M059J (cell line): ENCODE measurements at regions not wholly inside any gene's neighbourhood (a gene's known extent, or its start where the extent isn't known, plus 50 kb on each side); places are given as distances from the start of the nearest gene placed in this dataset.
A peak's percentile ranks its signal among the peaks of the same experiment; 100 is the strongest.
"Not testable (repeated sequence)": the region's sequence is repeated elsewhere in the genome, so short reads cannot be mapped to it uniquely, and the experiment has no call there.

Experiments used
- DNase-seq: peaks from one replicate; pipeline ENCODE4 v3.0.0-alpha.2; 2012; ENCODE audit warnings: low read depth

DNA sequence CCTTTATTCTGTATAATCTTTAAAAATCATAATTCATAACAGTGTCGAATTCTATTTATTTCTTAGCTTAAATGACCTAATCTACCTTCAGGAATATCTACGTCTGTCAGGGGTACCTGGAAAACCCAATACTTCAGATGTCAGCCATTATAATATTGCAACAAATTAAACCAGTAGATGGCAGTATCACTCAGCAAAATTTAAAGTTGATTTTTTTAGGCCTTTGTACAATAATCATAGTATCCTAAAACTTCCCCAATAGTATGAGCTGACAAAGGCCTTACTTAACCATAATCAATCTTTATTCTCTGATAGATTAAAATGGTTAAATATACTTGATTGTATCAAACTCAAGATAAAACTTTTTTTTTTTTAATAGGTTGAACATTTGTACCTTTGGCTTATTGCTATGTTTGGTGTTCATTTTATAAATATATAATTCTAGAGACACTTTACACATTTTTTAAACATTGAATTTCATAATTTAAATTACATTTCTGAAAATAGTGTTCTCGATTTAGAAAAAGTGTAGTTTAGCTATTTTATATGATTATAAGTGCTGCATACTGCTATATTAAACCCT, 830.2 kb upstream of the SPRY2 start:
- no peak for DNase-seq

DNA sequence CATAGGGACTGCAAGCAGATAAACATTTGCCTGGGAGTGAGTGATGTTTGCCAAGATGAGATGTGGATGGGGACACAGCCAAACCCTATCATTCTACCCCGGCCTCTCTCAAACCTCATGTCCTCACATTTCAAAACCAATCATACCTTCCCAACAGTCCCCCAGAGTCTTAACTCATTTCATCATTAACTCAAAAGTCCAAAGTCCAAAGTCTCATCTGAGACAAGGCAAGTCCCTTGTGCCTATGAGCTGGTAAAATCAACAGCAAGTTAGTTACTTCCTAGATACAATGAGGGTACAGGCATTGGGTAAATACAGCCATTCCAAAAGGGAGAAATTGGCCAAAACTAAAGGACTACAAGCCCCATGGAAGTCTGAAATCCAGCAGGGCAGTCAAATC, 822.9 kb upstream of the SPRY2 start:
- DNase-seq: not testable (repeated sequence)

DNA sequence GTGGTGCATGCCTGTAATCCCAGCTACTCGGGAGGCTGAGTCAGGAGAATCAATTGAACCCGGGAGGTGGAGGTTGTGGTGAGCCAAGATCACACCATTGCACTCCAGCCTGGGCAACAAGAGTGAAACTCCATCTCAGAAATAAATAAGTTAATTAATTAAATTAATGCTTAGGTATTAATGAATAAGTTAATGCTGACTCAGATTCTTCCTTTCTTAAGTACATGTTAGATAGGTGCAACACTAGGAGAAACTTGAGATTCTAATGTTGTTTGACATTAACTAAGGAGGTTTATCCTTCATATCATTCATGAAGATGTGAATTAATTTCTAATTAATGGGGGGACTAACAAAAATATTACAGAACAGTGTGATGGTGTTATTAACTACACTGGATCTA, 812.6 kb upstream of the SPRY2 start:
- no peak for DNase-seq

DNA sequence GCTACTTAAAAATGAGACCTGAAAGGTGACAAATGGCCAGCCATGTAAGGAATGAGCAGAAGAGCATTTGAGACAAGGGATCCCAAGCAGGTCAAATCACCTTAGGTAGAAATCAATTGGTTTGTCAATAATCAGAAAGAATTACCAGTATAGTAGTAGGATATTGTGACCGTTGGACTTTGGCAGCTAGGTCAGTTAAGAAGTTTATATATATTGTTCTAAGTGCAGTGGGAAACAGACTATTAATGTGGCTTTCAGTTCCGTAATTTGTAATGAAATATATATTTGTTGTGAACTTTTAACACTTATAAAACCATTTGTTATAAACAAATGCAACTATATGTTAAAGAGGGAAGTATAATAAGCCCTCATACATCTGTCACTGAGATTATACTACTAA, 807.9 kb upstream of the SPRY2 start:
- DNase-seq: no peak

DNA sequence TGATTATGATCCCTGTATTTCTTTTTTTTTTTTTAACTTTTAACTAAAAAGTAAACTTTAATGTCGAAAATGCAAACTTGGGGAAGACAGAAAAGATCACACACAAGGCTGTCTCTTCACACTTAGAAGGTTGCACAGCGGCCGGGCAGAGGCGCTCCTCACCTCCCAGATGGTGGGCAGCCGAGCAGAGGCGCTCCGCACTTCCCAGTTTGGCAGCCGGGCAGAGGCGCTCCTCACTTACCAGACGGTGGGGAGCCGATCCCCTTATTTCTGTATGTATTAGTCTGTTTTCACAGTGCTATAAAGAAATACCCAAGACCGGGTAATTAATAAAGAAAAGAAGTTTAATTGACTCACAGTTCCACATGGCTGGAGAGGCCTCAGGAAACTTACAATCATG, 805.6 kb upstream of the SPRY2 start:
- DNase-seq: not testable (repeated sequence)

DNA sequence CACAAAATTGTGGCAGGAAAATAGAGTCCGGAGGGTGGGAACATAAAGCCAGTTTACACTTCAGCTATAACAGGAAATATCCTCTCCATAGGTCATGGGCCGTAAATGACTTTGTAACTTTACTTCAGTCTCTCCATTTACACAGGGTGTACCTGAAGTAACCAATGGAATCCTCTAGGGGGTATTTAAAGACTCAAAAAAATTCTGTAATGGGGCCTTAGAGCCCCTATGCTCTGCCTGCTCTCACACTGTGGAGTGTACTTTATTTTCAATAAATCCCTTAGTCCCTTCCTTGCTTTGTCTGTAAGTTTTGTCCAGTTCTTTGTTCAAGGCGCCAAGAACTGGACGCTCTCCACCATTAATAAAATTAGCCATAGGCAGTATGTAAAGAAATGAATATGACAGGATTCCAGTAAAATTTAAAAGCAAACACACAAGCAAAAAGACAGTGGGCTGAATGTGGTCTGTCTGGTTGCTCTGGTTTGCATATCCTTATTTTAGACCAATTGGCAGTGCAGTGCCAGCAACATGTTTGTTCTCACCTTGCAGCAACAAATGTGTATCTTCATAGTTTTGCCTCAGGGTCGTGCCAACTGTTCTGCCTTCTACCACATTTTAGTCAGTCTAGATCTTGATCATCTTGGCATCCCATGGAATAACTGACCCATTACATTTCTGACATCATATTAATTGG, 801.5 kb upstream of the SPRY2 start:
- DNase-seq: no peak

DNA sequence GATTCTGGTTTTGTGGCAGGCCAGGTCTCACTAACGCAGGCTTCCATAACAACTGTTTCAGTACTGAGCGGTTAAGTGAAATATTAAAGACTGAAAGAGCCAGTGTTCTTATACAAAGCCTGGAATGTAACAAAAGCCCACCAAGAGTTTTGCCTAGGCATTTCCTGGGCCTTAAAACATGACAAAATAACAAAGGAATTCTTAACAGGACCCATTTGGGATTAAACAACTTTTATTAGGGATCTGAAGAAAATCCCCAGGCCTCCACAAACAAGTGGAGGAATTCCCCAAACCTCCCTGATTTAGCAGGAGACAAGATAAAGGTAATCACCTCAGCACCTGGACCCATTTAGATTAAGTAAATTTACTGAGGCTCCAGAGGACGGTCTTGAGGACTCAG, 799.7 kb upstream of the SPRY2 start:
- DNase-seq: no peak

DNA sequence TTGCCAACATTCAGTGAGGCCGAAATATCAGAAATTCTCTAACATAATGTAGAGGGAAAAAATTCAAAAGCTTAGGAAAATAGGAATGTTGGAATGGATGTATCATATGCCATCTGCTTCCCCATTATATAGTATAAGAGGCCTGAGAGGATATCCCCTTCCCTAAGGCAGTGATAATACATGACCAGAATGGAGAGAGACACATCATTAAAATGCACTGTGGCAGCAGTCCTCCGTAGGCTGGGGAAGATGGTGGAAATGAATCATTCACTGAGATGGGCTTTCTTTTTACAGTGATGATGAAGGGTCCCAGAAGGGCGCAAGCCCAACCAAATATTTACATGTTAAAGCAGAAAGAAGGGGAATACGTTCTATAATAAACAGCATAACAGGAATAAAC, 799.1 kb upstream of the SPRY2 start:
- no peak for DNase-seq

DNA sequence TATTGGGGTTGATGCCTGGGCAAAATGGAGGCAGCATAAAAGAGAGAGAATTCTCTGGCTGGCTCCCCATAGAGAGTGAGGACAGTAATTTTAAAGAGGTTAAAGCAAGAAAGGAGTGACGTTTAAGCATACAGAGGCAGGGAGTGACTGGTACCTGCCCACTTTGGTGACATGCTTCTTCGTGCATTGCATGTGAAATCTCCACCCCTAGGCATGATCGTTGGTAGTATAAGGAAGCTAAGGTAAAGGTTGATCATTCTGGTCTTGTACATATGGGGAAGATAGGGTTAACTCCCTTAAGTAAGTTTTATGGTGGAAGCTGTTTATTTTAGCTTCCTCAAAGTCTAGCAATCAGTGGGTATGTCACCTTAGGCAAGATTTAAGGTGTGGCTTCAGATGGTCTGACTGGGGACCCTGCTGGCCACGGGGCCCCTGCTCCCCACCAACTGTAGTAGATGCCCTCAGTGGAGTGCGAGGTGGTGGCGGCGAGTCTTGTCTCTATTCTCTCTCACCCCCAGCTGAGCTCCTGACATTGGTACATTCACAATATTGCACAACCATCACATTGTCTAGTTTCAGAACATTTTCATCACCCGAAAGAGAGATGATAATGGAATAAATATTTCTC, 797.5 kb upstream of the SPRY2 start:
- DNase-seq: no peak

DNA sequence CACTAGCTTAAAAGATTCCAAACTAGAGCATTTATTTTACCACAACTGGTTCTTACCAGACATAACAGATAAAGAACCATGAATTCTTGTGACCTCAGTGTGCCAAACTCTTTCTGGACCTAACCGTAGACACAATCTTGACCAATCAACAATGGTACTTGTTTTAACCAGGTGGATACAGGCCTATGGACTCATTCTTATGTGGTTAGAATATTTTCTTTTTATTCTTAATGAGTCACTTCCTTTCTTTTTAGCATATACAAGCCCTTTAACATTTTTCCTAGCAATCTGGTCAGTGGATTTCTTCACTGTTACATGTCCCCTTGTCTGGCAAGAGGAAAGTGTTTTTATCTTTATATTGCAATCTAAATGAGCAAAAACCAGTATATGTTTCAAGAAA, 792.1 kb upstream of the SPRY2 start:
- peak; percentile 0 for DNase-seq

DNA sequence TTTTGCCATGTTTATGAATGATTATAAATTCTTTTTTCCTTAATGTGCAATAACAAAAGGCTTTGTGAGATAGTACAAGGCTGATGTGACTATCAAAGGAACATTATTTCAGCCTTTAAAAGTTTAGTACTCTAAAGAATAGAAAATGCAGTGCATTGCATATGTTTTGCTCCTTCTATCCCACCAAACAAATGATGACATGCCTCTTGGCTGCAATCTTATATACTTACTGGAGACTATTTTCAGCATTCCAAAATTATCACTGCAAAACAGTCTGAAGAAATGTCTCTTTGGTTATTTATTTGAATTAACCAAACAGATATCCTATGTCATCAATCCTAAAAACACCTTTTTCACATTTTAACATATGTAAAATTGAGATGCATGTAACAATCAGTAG, 776.5 kb upstream of the SPRY2 start:
- no peak for DNase-seq

DNA sequence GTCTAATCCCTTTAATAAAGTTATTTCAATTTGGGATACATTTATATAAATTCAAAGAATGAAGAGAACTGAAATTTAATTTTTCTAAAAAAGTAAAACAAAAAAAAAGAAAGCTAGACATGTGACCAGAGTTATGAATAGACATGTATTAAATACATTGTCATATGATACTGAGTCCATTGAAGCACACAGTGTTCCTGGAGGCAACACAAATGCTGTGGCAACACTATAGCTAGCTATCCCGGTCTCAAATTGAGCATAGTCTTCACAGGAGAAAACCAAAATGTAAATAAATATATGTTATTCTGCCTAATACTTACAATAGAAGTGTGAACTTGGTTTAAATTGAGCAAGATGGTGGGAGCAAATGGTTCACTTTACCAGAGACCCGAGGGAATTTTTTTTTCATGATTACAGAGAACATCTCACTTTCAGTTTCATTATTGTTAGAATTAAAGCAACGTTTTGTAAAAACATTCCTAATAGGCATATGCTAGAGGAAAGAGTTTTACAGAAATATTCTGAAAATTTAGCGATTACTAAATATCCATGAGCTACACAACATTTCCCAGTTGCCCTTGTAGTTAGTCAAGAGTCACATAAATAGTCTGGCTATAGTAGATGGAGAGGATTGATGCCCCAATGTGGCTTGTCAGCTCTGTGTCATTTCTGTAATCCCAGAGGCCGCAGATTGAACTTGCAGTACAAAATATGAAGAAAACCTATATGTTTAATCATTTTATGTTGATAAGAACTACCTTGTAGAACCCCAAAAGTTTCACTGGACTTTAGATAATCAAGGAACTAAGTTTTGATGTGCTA, 775.7 kb upstream of the SPRY2 start:
- no peak for DNase-seq

DNA sequence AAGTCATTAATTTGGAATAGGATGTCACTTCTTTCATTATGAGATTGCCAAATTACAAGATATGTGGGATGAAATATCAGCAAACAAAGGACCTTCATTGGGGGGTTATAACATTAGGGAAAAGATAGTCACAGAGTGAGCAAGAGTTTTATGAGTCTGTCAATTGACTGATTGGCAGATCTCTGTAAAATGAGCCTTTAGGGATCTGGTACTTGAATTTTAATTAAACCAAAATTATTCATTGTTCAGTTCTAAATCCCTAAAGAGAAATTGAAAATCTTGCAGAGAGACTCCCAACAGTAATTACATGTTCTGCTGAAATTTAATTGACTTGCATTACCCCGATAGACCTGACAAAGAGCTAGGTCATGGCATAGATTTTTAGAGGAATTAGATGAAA, 768.1 kb upstream of the SPRY2 start:
- DNase-seq: no peak

DNA sequence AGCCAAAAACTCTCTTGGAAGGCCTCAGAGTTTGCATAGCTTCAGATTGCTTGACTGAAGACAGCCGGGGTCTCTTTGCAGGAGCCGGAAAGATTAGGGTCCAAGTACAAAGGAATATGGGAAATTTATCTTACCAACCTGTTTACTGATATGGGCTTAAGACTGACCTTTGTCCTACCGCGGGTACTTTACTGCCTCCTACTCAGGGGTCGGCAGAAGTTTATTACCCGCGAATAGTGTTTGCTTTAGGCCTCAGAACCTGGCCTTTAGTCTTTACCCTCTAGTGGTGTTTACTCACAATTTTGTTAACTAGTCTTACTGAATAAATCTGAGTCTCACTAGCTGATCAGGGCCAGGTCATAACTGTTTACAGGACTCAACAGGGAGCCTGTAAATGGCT, 765.4 kb upstream of the SPRY2 start:
- DNase-seq: no peak

DNA sequence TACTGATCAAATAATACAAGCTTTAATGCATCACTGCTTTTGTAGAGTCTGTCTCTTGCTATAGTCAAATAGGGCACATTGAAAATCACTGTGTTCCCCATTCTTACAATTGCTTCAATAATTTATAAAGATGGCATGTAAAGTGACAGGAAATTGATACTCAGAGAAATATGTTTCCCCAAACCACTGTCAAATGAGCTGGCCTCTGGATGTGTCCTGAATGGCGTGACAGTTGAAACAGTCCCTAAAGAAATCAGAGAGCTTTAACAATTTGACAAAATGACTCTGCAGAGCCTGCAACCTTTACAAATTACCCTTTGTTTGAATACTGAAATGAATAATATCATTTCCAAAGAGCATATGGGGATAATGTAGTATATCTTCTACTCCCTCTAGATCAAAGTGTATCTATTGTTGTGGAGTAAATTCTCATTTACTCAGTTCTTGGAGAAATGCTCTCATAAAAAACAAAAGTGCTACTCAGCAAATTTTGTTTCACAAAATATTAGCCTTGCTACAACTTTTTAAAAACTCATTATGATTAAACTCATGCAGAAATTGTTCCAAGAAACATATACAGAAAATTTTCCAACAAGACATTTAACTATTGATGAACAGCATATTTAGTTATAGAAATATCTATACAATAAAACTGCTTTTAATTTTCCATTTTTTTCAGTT, 763.2 kb upstream of the SPRY2 start:
- no peak for DNase-seq

DNA sequence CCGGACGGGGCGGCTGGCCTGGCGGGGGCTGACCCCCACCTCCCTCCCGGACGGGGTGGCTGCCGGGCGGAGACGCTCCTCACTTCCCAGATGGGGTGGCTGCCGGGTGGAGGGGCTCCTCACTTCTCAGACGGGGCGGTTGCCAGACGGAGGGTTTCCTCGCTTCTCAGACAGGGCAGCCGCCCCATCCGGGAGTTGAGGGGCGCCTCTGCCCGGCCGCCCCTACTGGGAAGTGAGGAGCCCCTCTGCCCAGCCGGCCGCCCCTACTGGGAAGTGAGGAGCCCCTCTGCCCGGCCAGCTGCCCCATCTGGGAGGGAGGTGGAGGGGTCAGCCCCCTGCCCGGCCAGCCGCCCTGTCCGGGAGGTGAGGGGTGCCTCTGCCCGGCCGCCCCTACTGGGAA, 761.1 kb upstream of the SPRY2 start:
- DNase-seq: not testable (repeated sequence)

DNA sequence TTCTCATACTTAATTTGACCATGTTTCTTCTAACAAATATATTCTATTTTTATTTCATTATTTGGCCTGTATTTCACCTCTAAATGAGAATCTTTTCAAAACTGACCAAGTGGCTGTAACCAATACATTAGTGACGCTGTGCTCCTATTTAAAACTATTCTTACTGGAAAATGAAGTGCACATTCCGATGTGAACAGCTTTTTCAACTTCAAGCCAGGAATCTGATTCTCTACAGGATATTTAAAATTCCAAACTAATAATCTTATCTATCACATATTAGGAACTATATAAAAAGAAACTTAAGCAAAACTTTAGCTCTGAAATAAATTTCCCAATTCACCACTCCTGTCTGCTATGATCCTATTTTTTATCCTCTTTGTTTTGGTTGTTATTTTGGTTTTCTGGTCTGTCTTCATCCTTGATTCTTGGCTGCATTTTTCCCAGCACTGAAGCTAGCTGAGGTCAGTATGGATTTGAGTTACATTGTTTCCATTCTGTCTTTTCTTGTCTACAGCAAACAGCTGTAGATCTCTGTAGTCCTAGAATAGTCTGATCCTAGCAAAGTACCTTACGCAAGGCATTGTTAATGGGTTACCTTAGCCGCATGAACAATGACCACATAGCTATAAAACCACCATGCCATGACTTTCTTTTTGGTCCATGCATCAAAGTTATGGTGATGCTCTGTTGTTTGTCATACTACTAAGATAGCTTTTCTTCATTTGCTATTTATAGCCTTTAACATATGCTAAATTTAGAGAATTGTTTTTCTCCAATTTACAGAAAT, 748.6 kb upstream of the SPRY2 start:
- DNase-seq: no peak

DNA sequence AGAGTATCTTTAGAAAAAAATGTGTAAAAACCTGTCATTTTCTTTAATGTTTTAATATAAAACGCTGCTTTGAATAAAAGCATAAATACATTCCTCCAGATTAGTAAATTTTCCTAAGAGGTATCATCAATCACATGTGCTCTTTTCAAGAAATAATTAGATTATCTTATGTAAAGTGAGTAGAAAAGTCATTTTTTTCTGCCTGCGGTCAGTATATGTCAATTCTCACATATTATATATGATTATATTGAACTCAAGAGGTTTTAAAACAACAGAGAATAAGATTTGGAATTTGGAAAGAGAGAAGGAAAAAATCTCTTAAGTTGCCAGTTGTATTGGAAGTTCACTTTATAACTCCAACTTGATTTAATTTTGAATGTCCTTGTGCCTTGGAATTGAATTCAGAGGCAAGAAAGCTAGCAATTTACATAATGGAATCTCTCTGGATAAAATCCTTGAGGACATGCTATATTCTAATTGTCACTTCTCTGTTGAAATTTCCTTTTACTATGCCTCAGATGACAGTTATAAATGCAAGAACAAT, 740.1 kb upstream of the SPRY2 start:
- DNase-seq: no peak

DNA sequence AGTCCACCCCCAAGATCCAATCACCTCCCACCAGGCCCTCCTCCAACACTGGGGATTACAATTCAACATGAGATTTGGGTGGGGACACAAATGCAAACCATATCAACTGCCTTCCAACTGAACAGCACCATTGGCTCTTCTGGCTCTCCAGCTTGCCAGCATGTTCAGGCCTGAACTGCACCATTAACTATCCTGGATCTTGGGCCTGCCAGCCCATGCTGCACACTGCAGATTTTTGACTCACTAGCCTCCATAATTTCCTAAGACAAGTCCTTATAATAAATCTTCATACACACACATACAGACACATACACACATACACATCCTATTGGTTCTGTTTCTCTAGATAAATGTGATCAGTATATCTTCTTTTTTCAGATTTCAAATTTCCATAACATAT, 737.1 kb upstream of the SPRY2 start:
- DNase-seq: no peak

DNA sequence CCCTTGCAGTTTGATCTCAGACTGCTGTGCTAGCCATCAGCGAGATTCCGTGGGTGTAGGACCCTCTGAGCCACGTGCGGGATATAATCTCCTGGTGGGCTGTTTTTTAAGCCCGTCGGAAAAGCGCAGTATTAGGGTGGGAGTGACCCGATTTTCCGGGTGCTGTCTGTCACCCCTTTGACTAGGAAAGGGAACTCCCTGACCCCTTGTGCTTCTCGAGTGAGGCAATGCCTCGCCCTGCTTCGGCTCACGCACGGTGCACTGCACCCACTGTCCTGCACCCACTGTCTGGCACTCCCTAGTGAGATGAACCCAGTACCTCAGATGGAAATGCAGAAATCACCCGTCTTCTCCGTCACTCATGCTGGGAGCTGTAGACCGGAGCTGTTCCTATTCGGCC, 728.9 kb upstream of the SPRY2 start:
- DNase-seq: not testable (repeated sequence)

DNA sequence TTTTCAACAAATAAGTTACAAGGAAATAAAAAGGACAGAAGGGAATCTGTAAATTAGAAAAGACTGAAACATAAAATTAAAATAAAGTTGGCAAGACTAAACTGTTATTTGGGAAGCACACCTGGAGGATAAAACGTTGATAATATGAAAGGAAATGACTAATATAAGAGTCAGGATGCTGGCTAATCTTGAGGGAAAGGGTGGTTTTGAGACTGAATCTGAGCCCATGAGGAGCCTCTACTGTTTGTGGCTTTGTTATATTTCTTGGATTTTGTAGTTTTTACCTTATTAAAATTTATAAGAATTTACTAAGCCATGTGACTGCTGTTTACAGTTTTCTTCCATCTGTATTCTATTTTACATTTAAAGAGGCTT, 718.0 kb upstream of the SPRY2 start:
- no peak for DNase-seq
